ENCODE measurements at regions not wholly inside any gene's neighbourhood (a gene's known extent, or its start where the extent isn't known, plus 50 kb on each side); places are given as distances from the start of the nearest gene placed in this dataset.
A peak's percentile ranks its signal among the peaks of the same experiment; 100 is the strongest.

DNA sequence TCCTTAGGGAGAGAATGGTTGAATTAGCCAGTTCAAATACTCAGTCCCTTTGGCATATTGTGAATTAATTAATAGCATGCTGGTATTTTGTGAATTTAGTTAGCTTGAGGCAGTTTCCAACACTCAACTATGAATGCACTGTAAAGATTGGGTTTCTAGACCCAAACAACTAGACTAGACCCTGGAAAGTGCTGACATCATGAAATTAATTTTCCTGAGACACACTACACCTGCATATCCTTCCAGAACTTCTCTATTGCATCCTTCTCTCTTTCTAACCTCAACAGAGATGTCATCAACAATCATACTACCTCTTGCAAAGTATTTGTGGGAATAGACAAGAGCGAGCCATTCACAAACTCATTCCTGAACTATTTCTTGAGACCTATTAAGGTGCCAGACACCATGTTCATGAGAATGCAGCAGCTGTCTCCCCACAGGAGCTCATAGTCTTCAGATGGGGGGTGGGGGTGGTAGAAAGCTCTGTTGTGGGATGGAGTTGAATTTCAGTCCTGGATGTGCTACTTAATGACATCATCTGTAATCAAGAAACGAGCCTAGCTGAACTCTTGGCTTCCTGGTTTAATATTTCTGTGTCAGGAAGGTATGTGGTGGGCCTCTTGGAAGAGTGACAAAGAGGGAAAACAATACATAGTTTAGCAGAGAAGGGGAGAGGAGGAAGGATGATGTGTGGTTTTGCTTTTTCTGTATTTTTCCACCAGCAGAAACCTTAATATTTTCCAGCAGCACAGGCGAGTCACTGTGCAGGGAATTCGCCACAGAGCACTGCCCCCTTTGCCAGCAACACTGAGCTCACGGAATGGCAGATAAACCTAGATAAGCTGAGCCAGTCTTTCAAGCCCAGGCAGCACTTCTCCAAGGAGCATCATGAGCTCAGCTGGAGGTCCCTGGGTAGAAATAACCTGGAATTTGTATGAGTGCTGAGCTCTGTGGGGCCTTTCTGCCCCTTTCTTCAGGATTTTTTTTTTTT is 53.1 kb upstream of the CYSLTR2 start:
- Histone ChIP-seq H3K9me1 (replicated peaks; ENCODE audit: control insufficient read depth, extremely low read depth, insufficient read depth, low read length) (no peaks in the 10 kb centered on the region), H3K9ac (replicated peaks; ENCODE audit: extremely low read depth, insufficient read depth, low read length) (no peak overlapping the region), H2AFZ (ENCODE audit: low read depth, low read length) (peak overlapping the region; percentile 63), H4K20me1 (replicated peaks; ENCODE audit: control insufficient read depth, extremely low read depth, insufficient read depth, low read length) (no peaks in the 10 kb centered on the region), H3K36me3 (ENCODE audit: control insufficient read depth in 2 of 2, extremely low read depth in 1 of 2, insufficient read depth in 2 of 2, low read length in 2 of 2) (no peaks in the 10 kb centered on the region), H3K4me2 (ENCODE audit: insufficient read depth, low read length) (peak overlapping the region; percentile 35), H3K4me3 (replicated peaks in 1 of 3; ENCODE audit: insufficient read depth in 1 of 3, low read depth in 1 of 3, low read length in 3 of 3) (no peak overlapping the region), H3K27me3 (ENCODE audit: control insufficient read depth in 2 of 2, insufficient read depth in 2 of 2, low read length in 2 of 2) (peaks cover 5 to 7% of the 10 kb centered on the region in 2 experiments), H3K27ac (ENCODE audit: insufficient read depth, low read depth, low read length) (peak overlapping the region; percentile 27), H3K4me1 (ENCODE audit: control insufficient read depth, extremely low read depth, insufficient read depth, low read length) (peaks cover 15% of the 10 kb centered on the region), H3K9me3 (replicated peaks; ENCODE audit: control insufficient read depth, insufficient read depth, low read length) (no peaks in the 10 kb centered on the region), H3K79me2 (ENCODE audit: control insufficient read depth, insufficient read depth, low read length) (no peaks in the 10 kb centered on the region)
- DNase-seq (ENCODE audit: low read depth, low spot score) = peak; percentile 98
- CTCF ChIA-PET = interaction anchor here (0.6 to 9.7 kb wide), 7 partner anchors 21 to 267 kb away, joined by 3 to 131 read pairs (median 4); no protein-coding TSS in a partner anchor
- FAIRE-seq = peak; percentile 62
- TSS peak; percentile 40 for BruUV-seq (replicated peaks)
- intact Hi-C loops (cut with micrococcal nuclease) (loop anchor here (1.0 kb wide), 2 partner anchors 26 to 169 kb away; no protein-coding TSS in a partner anchor), dilution Hi-C loops (cut with MboI; ENCODE audit: extremely low pct_ligation_motif_present, low sequenced_read_pairs) (no loop called here)
- TF ChIP-seq MYC (IDR thresholded peaks at IDR 0.05; ENCODE audit: low read depth, low read length) (no peak), JUN (IDR thresholded peaks at IDR 0.05; ENCODE audit: borderline replicate concordance, insufficient read depth, insufficient read length, low read depth) (peak; percentile 73)
- POLR2A ChIA-PET = interaction anchor here (0.6 to 1.0 kb wide), 3 partner anchors 25 to 563 kb away, joined by 3 to 6 read pairs (median 5); no protein-coding TSS in a partner anchor

- dilution Hi-C loops (cut with MboI; ENCODE audit: extremely low pct_ligation_motif_present, low sequenced_read_pairs) = no loop called here
- H3K4me2 ChIP-seq (ENCODE audit: insufficient read depth, low read length) = no peak overlapping the region
- no peaks in the 10 kb centered on the region for H3K36me3 ChIP-seq (ENCODE audit: control insufficient read depth in 2 of 2, extremely low read depth in 1 of 2, insufficient read depth in 2 of 2, low read length in 2 of 2)
- no peaks in the 10 kb centered on the region for H3K79me2 ChIP-seq (ENCODE audit: control insufficient read depth, insufficient read depth, low read length)
- DNase-seq (ENCODE audit: low read depth, low spot score) (no peak), FAIRE-seq (no peak)
- POLR2A ChIA-PET = no interaction called here
- H3K4me3 ChIP-seq (replicated peaks in 1 of 3; ENCODE audit: insufficient read depth in 1 of 3, low read depth in 1 of 3, low read length in 3 of 3) = no peak overlapping the region
- BruUV-seq (replicated peaks) = no TSS peak
- no peaks in the 10 kb centered on the region for H3K9me3 ChIP-seq (replicated peaks; ENCODE audit: control insufficient read depth, insufficient read depth, low read length)
- CTCF ChIA-PET = no interaction called here
- no peaks in the 10 kb centered on the region for H4K20me1 ChIP-seq (replicated peaks; ENCODE audit: control insufficient read depth, extremely low read depth, insufficient read depth, low read length)
- intact Hi-C loops (cut with micrococcal nuclease) = no loop called here
- H3K27ac ChIP-seq (ENCODE audit: insufficient read depth, low read depth, low read length) = no peak overlapping the region
- no peaks in the 10 kb centered on the region for H3K9me1 ChIP-seq (replicated peaks; ENCODE audit: control insufficient read depth, extremely low read depth, insufficient read depth, low read length)
- H2AFZ ChIP-seq (ENCODE audit: low read depth, low read length) = no peak overlapping the region
- H3K4me1 ChIP-seq (ENCODE audit: control insufficient read depth, extremely low read depth, insufficient read depth, low read length) = peaks cover 15% of the 10 kb centered on the region
- no peak overlapping the region for H3K9ac ChIP-seq (replicated peaks; ENCODE audit: extremely low read depth, insufficient read depth, low read length)
- TF ChIP-seq MAX (IDR thresholded peaks at IDR 0.05; ENCODE audit: insufficient read depth, insufficient read length) (no peak), POLR2A (IDR thresholded peaks at IDR 0.05; ENCODE audit: low read depth, low read length) (no peak), GATA2 (IDR thresholded peaks at IDR 0.05; ENCODE audit: insufficient read depth, insufficient read length, low read depth, low read length) (no peak), MYC (IDR thresholded peaks at IDR 0.05; ENCODE audit: low read depth, low read length) (no peak)
- peaks cover 5 to 6% of the 10 kb centered on the region in 2 experiments for H3K27me3 ChIP-seq (ENCODE audit: control insufficient read depth in 2 of 2, insufficient read depth in 2 of 2, low read length in 2 of 2)
These were observed 51.3 kb upstream of the CYSLTR2 start for GRCh38 chr13:48602296-48603016.
